NCI-H2081 (cell line): ENCODE measurements at regions not wholly inside any gene's neighbourhood (a gene's known extent, or its start where the extent isn't known, plus 50 kb on each side); places are given as distances from the start of the nearest gene placed in this dataset.

Experiments used
- DNase-seq, 2 experiments: peaks; one replicate each; lab custom pipeline; 2025; lab: John Stamatoyannopoulos, UW

DNA sequence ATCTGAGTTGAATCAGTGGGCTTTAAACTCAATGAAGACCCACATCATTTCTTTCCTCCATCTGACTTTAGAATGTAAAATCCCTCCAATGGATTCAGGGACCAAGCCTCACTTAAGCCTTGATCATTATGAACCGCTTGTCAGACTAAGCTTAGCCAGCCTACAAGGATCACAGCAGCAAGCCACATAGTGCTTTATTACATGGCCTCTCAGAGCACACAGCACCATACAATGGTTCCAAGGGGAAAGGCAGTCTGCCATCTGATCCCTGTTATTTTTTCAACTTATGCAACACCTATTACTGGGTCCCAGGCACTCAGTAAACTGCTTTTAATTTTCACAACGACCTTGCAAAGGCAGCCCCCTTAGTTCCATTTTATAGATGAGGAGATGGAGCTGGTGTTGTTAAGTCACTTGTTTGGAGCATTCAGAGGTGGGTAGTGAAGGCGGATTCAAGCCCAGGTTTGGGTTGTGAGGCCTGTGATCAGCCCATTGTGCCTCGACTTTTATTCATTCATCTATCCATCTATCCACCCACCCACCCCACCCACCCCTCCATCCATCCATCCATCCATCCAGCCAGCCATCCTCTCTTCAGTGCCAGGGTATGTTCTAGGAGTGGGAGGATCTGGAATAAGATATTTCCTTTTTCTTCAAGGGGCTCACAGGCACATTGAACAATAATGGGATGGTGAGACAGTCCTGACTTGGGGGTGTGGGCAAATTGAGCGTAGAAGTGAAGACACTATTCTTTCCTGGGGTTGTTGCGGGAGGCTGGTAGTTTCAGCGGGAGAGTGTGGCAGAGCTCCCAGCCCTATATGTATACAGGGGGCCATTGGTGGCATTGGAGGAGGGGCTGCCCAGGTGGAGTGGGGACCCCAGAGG is 141.2 kb downstream of the MYCN start:
- DNase-seq: no peak

DNA sequence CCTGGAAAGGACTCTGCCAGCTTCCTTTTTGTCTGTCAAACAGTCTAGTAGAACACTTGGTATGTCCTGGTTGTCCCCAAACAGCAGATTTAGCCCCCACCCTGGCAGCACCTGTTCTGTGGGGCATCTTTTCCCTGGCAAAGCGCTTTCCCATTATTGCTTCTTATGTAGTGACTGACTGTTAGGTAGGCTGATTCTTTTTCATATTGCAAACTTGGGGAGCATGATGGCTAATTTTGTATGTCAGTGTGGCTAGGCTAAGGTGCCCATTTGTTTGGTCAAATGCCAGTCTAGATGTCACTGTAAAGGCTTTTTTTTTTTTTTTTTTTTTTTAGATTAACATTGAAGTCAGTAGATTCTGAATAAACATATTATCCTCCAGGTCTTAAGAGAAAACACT is 140.2 kb downstream of the MYCN start:
- DNase-seq: no peak

DNA sequence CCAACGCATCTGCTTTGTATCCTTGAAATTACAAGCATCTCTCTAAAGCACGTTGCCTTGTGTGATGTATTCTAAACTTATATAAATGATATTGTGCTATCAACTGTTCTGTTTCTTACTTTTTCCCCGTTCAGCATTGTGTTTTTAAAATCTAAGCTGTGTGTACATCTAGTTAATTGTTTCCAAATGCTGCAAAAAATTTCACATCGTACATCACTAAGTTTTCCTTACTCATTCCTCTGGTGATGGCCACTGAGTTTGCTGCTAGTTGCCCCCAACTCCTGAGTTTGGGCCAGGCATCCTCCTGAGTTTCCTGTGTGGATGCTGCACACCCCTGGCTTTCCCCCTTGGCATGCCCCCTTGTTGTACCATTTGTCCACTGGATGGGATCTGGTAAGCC is 139.7 kb downstream of the MYCN start:
- DNase-seq: no peak

DNA sequence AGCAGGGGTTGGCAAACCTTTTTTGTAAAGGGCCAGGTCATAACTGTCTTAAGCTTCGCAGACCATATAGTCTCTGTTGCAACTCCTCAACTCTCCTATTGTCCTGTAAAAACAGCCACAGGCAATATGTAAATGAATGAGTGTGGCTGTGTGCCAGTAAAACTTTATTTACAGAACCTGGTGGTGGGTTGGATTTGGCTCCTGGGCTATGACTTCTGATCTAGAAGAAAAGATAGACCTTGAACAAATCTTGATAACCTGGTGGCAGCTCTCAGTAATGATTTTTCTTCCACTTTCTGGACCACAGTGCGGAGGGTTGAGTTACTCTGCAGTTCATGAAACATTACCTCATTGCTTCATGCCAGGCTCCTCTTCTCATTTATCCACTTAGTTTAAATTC is 139.3 kb downstream of the MYCN start:
- no peak for DNase-seq

DNA sequence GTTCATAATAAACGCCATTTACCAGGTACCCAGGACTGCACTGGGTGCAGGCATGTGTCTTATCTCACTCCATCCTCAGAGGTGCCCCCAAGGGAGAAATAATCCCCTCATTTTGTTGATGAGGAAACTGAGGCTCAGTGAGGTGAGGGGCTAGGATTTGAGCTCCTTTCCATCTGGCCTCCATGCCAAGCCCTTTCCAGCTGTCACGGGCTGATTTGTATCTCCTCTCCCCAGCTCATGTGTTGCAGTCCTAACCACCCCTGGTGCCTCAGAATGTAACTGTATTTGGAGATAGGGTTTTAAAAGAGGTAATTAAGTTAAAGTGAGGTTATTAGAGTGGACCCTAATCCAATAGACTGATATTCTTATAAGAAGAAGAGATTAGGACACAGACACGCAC is 137.3 kb downstream of the MYCN start:
- no peak for DNase-seq

DNA sequence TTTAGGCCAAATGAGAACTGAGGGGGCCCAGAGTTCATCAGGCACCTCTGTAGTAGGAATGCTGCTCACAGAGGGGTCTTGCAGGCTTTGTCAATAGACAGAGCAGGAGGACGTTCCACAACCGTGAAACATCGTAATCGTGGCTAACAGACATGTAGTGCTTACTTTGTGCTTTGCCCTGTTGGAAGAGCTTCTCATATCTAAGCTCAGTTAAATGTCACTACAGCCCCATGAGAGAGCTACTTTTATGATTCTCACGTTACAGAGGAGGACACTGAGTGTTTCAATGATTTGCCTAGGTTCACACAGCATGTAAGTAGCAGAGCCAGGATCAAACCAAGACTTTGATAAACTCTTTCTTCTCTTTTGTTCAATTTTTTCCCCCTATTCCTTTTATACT is 136.6 kb downstream of the MYCN start:
- DNase-seq: no peak

DNA sequence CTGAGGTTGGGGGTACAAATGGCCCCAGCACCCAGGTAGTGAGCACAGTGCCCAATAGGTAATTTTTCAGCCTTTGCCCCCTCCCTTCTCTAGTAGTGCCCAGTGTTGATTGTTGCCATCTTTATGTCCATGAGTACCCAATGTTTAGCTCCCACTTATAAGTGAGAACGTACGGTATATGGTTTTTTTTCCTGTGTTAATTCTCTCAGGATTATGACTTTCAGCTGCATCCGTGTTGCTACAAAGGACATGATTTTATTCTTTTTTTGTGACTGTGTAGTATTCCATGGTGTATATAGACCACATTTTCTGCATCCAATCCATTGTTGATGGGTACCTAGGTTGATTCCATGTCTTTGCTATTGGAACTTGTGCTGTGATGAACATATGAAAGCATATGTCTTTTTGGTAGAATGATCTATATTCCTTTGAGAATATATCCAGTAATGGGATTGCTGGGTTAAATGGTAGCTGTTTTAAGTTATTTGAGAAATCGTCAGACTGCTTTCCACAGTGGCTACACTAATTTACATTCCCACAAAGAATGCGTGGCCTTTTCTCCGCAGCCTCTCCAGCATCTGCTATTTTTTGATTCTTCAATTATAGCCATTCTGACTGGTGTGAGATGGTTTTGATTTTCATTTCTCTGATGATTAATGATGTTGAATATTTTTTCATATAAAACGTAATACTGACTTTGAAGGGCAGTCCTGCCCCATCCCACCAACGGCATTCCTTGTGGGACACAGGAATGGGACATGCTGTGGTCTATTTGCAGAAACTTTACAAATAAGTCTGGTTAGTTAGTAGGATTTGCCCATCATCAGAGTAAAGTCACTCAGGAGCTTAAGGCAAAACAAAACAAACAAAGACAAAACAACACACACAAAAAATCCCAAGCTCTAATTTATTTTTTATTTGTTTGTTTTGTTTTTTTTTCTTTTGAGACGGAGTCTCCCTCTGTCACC is 135.0 kb downstream of the MYCN start:
- no peak for DNase-seq

DNA sequence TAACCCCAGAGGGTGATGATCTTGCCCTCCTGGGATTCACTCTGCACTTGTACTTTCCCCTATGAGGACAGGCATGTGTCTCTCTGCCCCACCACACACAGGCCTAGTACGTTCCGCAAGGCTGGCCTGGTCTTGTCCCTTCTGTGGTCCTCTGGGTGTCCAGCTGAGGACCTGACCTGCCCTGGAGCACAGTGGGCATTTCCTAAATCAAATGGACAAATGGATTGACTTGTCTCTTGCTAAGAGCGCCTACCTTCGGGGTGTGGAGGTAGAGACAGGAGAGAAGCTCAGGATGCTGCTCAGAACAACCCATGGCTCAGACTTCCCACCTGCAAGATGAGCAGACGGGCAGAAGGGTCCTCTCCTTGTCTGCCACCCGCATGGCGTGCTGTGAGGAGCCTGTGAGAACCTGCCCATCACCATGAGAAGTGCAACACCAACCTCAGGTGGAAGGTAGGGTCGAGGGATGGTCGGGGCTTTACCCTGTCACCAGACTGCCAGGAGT is 133.6 kb downstream of the MYCN start:
- DNase-seq: no peak

DNA sequence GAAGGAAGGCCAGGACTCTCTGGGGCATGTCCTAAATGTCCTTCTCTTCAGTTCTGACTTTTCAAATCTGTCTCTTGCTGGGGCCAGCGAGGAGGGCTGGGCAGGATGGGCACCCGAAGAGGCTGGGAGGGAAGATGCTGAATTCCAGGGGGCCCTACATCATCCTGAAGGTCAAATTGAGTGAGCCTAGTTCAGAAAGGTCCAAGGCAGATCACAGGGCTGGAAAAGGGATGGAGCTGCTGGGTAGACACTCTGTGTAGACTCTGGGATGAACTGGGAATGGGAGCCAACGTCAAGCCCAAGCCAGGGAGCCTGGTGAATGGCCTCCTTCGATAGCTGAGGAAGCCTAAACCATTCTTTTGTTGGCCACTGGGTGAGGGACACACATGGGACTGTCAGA is 133.1 kb downstream of the MYCN start:
- DNase-seq: no peak

DNA sequence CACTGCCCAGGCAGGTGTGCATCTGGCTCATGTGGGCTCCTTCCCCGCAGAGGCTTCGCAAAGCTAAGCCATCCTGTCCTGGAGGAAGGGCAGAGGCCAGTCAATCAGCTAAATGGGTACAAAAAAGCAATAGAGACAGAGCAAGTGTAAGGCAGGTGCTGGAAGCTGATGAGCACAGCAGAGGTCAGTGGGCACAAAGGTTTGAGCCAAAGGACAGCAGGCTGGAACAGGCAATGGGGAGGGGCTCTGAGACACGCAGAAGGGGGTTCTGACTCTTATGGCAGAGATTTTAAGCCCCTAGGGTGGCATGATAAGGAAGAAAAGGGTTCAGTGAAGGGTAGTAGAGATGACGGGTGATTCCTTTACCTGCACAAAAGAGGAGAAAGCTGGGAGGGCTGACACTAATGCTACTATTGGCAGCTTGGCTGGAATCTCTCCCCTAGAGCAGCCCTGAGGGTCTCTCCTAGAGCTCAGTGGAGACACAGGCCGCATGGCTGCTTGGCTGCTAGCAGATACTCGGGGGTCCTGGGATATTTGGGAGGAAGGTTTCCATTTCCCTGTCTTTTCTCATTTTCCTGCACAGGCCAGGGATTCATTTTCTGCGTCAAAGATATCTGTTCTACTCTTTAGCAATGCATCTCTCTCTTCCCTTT is 132.4 kb downstream of the MYCN start:
- no peak for DNase-seq

DNA sequence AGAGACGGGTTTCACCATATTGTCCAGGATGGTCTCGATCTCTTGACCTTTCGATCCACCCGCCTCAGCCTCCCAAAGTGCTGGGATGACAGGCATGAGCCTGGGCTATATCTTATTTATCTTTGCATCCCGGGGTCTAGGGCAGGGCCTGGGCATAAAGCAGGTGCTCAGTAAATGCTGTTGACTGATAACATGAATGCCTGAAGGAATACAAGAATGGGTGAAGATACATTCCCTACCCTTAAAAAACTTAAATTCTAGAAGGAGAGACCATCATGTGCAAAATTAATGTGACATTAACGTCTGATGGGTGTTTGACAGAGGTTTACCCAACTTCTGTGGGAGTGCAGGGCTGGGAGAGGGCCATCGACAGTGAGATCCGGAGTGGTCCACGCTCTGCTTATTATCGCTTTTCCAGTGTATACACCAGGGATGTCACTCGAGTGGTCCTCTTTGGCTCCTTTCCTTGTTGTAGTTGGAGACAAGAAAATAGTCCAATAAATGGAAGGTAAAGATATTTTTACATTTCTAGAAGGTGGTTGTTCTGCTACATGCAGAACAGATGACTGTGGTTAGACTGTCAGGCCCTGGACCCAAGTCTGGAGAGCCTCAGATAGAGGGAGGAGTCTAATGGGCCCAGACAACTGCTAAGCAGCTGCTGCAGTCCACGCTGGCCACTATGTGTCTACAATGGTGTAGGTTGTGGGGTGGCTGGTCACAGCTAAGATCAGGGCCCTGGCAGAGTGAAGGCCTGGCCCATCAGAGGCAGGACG is 131.7 kb downstream of the MYCN start:
- DNase-seq: no peak

DNA sequence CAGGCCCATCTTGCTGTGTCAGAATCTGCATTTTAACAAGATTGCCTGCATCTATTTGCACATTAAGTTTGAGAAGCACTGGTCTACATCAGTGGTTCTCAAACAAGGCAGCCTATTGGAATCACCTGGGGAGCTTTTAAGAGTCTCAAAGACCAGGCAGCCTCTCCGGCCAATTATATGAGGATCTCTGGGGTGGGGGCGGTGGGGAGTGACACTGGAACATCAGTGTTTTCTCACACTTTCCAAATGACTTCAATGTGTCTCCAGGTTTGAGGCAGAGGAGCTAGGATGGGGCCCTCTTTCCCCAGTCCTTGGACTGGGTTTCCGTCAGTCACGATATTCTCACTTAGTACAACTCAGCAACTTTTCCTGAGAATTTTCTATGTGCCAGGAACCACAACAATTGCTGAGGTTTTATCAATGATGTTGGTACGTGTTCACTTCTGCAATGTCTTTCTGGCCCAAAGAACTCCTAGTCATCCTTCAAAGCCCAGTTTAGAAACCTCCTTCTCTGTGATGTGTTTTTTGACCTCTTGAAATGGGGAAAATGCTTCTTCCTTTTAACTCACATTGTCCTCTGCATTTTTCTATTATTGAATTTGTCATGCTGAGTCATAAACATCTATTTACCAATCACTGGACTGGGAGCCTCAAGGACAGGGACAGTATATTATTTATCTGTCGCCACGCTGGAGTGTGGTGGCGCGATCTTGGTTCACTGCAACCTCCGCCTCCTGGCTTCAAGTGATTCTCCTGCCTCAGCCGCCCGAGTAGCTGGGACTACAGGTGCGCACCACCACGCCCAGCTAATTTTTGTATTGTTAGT is 130.9 kb downstream of the MYCN start:
- no peak for DNase-seq

DNA sequence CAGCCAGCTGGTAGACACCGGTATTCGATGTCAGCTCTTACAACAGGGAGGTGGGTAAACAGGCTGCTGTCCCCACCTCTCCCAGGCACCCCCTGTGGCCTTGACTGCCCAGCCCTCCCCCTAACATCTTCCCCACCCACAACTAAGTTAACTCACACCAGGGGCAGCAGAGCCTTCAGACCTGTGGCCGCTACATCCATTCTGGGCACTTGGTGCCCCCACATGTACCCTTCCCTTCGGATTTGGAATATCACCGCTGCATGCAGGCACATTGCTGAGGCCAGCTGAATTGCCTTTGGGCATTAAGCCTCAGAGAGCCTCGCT is 130.3 kb downstream of the MYCN start:
- DNase-seq: no peak

DNA sequence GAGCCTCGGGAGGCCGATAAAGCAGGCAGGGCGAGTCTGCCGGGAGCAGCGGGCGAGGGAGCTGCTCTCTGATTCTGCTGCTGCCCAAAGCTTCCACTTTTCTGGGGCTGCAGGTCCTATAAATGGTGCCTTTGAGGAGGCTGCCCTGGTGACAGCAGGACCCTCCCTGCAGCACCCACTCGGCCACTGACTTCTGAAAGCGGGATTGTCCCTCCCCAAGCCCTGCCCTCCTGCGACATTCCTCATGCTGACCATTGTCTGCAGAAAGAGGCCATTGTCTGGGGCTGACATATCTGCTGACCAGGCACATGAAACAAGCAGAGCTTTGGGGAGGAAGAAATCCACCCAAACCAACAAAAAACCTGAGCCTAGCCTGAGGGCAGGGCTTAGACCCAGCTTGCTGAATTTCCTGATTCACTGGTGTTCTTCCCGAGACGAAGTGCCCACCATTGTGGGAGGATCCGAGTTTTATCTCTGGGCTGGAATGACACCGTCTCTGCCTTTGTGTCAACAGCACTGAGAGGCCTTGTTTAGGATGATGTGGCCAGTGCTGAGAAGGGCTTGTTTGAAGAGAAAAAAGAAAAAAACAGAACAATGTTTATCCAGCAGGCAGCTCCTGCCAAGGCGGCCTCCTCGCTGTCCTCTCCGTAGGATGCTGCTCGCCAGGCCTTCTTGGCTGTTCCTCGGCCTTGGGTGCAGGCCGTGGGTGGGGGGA is 129.7 kb downstream of the MYCN start:
- no peak for DNase-seq

DNA sequence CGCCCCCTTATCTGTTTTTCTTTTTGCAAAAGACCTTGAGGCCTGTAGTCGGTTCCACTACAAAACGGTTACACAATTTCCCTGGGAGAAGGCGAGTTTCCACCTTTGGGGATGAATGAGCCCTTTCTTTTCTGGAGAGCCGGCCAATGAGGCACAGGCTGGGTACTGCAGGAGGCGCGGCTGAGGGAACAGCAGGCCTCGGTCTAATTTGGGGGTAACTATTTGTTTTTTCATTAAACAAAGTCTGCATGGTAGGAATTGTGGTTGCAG is 129.2 kb downstream of the MYCN start:
- DNase-seq: no peak

DNA sequence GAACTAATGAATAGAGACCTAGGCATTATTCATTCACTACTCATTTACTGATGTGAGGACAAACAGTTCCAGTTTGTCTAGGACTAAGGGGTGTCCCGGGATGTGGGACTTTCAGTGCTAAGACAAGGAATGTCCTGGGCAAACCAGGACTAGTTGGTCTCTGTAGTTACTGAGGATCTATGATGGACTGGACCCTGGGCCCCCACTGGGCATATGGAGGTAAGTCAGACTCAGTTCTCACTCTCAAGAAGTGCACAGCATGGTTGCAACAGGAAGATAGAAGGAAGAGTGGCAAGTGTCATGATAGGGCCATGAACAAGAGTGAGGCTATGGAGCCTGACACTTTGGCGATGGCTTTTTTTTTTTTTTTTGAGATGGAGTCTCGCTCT is 128.2 kb downstream of the MYCN start:
- DNase-seq: no peak

DNA sequence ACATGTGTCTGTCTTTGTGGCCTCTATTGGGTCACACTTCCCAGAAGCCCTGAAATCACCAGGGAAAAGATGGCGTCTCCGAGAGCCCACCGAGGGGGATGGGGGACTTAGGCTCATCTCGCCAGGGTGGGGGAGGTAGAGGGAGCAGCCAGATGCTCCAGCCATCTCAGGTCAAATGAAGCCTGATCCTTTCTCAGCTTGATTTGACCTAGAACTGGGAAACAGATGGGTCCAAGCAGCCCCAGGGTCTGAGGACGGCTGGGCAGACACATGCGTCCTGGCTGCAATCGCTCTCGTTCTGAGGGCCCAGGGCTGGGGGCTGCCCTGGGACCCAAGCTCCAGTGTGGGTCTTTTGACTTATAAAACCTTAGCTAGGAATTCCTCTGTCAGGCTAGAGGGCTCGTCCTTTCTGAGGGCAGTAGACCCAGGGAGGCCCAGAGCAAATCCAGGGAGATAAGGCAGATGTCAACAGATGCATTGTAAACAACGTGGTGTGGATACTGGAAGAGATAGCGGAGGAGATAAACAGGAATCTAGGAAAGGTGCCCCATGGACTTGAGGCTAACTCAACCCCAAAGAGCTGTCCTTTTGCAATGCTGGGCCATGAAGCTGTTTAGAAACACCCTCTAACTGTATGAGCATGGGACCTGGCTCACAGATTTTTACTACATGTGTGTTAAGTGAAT is 127.7 kb downstream of the MYCN start:
- no peak for DNase-seq

DNA sequence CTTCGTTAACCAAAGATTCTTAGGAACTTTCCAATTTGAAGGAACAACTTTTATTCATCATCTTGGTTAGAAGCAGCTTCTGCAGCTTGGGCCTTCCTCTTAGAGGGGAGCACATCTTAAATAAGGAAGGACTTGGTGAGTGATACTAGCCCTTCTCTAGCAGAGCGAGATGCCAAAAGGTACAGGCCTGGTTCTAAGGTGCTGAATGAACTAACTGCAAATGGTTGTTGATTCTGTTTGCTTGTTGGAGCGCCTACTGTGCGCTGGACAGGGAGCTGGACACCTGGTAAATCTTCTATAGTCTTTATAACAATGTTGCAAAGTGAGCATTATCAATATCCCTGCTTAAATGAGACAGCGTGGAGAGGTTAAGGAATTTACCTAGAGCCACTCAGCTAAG is 127.1 kb downstream of the MYCN start:
- no peak for DNase-seq

DNA sequence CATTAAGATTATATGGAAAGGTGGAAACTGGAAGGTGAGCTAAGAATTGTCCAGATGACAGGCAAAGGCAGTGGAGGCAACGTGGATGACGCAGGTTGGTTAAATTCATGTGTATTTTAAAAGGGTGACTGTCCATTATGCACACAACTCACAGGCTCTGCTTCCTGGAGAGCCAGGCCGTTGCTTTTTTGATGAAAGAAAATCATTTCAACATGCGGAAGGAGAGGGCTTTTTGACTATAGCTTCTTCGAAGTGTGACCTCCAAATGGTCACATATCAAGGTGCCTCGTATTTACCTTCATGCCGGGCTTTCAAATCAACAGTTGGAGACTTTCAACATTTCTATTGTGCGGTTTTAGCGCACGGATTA is 126.7 kb downstream of the MYCN start:
- no peak for DNase-seq
